Testis (tissue), 2 donors: ENCODE measurements at regions not wholly inside any gene's neighbourhood (a gene's known extent, or its start where the extent isn't known, plus 50 kb on each side); places are given as distances from the start of the nearest gene placed in this dataset.

Experiments
- CTCF ChIP-seq, 3 experiments: fragments of 450-650 bp in 2 of 3; fragments of 200-600 bp in 1 of 3; sonication (generic) in 1 of 3; IDR thresholded peaks; one replicate each; pipeline ENCODE4 v1.5.1; 2016 to 2019; ENCODE audit warnings: antibody characterized with exemption in 3 of 3, mild to moderate bottlenecking in 2 of 3, moderate library complexity in 1 of 3
- POLR2A ChIP-seq: fragments of 450-650 bp; IDR thresholded peaks from one replicate; pipeline ENCODE4 v1.6.1; 2017; ENCODE audit warnings: antibody characterized with exemption, mild to moderate bottlenecking, moderate library complexity

GRCh38 chr2:14720319-14720718, 87.8 kb downstream of the LRATD1 start:
- TF ChIP-seq POLR2A (no peak), CTCF (IDR thresholded peaks at IDR 0.05) (no peak)
